NCI-H748 (cell line): ENCODE measurements at regions not wholly inside any gene's neighbourhood (a gene's known extent, or its start where the extent isn't known, plus 50 kb on each side); places are given as distances from the start of the nearest gene placed in this dataset.
"Not testable (repeated sequence)": the region's sequence is repeated elsewhere in the genome, so short reads cannot be mapped to it uniquely, and the experiment has no call there.

Experiments
- DNase-seq: peaks from one replicate; lab custom pipeline; 2025; ENCODE audit not compliant: unreplicated experiment; lab: John Stamatoyannopoulos, UW

DNA sequence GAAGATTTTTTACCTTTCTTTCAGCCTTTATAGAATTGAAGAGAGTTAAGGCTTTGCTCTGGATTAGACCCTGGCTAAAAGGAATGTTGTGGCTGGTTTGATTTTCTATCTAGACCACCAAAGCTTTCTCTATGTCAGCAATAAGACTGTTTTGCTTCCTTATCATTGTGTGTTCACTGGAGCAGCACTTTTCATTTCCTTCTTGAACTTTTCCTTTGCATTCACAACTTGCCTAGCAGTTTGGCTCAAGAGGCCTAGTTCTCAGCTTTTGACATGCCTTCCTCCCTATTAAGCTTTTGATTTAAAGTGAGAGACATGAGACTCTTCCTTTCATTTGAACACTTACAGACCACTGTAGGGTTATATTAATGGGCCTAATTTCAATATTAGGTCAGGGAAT is 64.1 kb upstream of the USP15 start:
- DNase-seq: no peak

DNA sequence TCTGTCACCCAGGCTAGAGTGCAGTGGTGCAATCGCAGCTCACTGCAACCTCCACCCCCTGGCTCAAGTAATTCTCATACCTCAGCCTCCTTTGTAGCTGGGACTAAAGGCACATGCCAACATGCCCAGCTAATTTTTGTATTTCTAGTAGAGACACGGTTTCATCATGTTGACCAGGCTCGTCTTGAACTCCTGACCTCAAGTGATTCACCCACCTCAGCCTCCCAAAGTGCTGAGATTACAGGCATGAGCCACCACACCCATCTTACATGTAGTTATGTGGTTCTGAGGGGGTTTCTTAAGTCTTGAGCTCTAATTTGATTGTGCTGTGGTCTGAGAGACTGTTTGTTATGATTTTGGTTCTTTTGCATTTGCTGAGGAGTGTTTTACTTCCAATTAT is 57.3 kb upstream of the USP15 start:
- not testable (repeated sequence) for DNase-seq

DNA sequence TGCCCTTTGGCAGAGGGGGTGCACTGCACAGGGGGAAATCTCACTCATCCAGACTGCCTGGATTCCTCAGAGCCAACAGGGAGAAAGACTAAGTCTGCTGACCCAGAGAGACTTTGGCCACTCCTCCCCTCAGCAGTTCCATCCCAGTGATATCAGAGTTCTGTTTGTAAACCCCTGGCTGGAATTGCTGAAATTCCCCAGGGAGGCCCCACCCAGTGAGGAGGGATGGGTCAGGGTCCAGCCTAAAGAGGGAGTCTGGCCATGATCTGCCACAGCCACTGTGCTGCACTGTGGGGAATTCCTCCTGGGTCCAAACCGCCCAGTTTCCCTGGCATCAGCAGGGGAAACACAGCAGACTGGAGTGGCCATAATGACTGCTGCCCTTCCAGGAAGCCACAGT is 54.9 kb upstream of the USP15 start:
- DNase-seq: no peak

DNA sequence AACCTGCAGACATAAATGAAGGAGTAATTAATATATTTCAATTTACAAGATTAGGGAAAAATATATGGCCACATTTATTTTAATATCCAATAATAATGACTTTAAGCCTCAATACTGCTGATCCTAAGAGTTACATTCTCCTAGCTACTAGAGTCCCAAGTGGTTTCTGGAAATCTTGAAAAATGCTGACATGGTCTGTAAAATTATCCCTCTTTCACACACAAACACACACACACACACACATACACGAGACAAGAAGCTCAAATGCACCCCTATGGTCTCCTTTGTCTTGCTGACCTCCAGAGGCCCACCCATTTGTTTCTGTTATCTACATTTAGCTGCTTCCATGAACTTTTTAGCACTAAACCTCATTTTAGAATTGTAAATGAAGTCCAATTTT is 53.0 kb upstream of the USP15 start:
- DNase-seq: no peak
